ENCODE measurements at regions not wholly inside any gene's neighbourhood (a gene's known extent, or its start where the extent isn't known, plus 50 kb on each side); places are given as distances from the start of the nearest gene placed in this dataset.
"Not testable (repeated sequence)": the region's sequence is repeated elsewhere in the genome, so short reads cannot be mapped to it uniquely, and the experiment has no call there.

DNA sequence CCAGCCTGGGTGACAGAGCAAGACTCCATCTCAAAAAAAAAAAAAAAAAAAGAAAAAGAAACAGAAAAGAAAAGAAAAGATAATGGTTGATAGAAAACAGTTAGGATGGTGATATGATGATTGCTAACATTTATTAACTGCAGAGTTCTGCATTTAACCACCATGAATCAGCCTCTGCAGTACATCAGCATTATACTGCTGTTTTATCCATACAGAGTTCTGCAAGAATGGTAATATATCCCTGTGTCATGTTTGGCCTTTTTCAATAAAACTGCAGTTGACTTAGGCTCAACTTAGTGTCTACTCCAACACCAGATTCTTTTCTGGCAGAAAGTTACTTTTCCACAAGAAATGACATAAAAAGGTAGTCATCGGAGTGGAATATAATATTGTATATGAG, 62.6 kb downstream of the DUSP6 start:
- DNase-seq, result no peak

DNA sequence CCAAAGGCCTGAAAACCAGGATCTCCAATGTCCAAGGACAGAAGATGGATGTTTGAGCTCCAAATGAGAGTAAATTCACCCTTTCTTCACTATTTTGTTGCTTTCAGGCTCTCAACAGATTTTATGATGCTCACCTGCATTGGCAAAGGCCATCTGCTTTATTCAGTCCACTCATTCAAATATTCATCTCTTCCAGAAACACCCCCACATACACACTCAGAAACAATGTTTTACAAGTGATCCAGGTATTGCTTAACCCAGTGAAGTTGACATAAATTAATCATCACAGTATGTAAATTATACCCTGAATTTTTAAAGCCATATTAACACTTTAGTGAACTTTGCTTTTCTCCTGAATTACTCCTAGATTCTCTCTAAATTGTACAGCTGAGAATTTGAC, 63.3 kb downstream of the DUSP6 start:
- DNase-seq, result no peak

DNA sequence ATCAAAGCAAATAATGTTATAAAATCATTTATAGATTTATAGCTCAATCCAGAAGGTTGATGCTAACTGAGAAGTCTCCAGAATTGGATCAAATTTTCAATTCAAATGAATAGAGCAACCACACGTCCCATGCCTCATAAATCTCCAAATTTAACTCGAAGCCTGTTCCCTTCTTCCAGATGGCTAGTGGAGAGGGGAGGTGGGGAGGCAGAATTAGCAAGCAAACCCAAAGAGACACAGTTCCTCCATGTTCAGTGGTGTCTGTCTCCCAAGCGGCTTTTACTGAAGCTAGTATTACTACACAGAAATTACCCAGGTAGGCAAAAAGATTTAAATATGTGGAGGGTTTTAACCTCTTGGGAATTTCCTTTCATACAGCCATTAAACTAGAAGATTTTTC, 65.8 kb downstream of the DUSP6 start:
- DNase-seq, result no peak

- no peak for DNase-seq
Observed at GRCh38 chr12:89281539-89281867, 70.8 kb downstream of the DUSP6 start.

- DNase-seq, result no peak
Observed at GRCh38 chr12:89280833-89281538, 71.3 kb downstream of the DUSP6 start.

- DNase-seq, result no peak
Observed at GRCh38 chr12:89279499-89279898, 72.8 kb downstream of the DUSP6 start.

DNA sequence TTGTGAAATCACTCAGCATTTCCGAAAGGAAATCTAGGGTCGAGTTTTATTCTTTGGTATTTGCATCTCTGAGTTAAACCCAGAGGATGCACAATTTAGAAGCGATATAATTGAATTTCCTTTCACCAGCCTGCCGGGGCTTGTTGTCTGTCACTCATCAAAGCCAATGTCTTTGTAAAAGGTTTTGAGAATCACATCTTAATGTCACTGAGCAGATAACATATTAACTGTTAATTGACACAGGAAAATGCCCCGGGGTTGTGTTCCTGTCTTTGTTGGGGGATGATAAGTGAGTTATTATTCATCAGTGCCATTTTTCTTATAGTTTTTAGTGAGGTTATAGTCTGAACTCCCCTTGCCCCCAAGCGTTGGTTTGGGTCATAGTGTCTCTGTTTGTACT, 73.4 kb downstream of the DUSP6 start:
- DNase-seq, result no peak

DNA sequence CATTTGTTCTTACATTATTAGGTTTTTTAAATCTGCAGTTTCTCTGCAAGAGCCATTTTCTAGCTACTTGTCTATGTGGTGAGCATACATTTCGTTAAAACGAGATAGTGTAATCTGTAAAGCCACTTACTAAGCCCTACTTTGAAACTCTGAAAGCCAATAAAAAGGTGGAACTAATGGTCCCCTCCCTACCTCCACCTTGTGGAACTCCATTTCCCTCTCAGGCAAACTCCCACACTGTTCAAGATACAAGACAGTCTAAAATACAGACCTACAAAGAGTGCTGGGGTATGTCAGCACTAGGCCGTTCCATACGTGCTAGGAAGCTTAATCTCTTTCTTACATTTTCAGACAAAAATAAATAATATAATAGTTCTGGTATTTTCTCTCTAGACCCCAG, 74.1 kb downstream of the DUSP6 start:
- no peak for DNase-seq

DNA sequence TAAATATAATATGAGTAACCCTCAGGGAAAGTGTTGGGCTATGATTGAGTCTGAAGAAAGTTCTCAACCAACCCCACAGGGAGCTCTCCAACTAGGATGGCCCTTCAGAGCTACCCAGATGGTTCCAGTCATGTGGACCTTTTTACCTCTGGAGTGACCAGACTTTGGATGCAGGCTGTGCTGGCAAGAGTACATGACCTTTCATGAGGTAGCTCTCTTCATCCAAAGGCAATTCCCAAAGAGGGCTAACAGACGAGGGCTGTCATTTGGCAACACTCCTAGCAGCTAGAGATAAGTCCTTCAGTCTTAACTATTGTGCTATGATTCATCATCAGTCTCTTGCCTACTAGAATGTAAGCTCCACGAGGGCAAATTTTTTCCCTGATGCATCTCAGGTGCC, 75.4 kb downstream of the DUSP6 start:
- no peak for DNase-seq

DNA sequence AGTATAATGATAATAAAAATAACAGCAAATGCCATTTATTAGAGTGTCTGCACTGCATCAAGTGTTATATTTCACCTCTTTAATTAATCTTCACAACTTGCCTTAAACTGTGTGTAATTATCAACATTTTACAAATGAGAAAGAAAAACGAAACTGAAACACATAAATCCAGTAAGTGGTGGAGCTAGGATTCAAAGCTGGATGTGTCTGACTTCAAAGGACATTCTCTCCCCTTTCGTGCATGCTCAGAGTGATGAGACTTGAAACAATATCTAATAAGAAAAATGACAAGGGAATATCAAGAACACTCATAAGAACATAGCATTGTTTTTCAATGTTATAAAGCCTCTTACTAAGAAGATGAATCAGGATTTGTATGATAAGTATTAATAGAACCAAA, 78.8 kb downstream of the DUSP6 start:
- no peak for DNase-seq

- no peak for DNase-seq
Observed at GRCh38 chr12:89270548-89270947, 81.8 kb downstream of the DUSP6 start.

DNA sequence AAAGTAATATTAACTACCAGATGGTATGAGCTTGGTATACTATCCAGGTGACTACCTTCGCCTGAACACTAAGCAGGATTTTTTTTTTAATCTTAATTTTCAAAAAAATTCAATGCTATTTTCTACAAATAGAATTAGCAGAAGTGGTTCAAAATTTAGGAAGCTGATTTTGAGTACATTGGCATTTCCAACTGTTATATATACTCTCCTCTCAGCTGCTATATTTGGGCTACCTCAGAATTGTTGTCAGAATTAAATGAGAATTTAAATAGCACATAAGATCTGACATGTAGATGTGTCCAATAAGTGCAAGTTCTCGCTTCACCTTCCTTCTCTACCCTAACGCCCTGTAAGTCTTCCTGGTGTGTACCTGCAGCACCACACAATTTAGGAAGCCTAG, 83.1 kb downstream of the DUSP6 start:
- no peak for DNase-seq

- no peak for DNase-seq
Observed at GRCh38 chr12:89267404-89267803, 84.9 kb downstream of the DUSP6 start.

DNA sequence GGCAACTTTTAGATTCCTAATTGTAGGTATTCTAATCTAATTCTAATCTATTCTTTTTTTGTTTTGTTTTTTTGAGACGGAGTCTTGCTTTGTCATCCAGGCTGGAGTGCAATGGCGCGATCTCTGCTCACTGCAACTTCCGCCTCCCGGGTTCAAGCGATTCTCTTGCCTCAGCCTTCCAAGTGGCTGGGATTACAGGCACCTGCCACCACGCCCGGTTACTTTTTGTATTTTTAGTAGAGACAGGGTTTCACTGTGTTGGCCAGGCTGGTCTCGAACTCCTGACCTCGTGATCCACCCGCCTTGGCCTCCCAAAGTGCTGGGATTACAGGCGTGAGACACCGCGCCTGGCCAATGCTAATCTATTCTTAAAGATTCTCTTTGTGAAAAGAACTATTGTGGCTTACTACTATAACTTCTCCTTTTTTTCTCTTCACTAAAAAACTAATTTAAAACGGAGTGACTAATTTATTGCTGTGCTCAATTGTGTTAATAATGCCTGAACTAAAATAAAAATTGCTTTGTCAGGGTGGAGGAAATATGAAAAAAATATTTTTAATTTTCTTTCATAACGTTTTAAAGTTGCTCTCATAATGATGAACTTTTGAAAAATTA, 85.6 kb downstream of the DUSP6 start:
- DNase-seq, result not testable (repeated sequence)

DNA sequence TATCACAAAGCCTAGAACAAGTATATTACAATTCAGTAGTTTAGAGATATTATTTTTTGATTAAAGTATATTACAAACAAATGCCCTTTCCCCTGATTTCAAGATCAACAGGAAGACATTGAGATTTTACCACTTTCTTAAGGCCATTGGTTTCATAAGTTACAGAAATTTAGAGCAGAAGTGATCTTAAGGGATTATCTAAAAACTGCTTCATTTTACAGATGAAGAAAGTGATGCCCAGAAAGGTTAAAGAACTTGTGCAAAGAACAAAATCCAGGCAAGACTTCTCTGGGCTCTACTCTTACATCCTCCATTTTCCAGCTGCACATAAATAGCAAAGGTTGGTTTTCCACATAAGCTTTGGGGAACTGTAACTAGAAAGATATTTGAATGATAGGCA, 87.5 kb downstream of the DUSP6 start:
- DNase-seq, result no peak

DNA sequence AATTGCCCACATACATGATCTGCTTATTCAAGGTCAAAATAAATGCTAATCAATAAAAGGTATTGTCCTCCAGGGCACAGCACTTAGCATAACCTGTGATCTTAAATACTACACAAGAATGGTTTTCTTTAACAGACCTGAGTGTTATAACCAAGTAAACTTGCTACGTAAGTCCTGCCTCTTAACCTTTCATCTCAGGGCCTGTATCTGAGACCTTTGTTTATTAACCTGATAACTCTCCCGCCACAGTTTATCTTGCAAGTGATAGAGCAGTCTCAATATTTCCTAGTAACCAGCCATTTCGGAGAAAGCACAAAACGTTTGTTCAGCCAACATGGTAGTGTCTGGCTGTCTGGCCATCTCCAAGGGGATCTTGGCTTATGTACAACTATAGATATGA, 88.4 kb downstream of the DUSP6 start:
- no peak for DNase-seq

DNA sequence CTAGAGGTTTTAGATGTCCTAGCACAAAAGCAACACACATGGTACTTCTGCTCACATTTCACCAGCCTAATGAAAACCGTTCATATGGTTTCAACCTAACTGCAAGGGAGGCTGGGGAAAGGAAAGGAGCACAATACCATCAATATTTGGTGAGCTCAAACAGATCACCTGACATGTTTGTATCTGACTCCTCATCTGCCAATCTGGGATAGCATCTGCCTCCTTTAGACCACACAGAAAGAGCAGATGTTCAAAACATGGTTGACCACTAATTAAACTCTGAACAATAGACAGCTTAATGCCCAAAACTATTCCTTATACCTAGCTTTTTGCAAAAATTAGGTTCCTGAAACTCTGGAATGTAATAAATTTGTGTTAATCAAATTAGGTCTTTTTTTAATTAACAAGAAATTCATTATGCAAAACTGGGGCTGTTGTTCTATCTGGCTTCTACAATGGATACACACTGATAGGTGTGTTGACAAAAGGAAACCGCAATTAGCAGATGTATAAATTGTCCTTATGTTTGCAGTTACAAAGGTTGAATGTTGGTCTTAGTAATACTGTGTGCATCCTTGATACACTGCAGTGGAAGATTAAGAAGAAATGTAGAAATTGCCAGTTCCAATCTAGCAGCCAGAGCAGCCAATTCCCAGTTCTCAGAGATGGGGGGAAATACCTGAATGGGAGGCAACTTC, 89.3 kb downstream of the DUSP6 start:
- DNase-seq, result no peak

- DNase-seq, result no peak
Observed at GRCh38 chr12:89261982-89262381, 90.3 kb downstream of the DUSP6 start.

DNA sequence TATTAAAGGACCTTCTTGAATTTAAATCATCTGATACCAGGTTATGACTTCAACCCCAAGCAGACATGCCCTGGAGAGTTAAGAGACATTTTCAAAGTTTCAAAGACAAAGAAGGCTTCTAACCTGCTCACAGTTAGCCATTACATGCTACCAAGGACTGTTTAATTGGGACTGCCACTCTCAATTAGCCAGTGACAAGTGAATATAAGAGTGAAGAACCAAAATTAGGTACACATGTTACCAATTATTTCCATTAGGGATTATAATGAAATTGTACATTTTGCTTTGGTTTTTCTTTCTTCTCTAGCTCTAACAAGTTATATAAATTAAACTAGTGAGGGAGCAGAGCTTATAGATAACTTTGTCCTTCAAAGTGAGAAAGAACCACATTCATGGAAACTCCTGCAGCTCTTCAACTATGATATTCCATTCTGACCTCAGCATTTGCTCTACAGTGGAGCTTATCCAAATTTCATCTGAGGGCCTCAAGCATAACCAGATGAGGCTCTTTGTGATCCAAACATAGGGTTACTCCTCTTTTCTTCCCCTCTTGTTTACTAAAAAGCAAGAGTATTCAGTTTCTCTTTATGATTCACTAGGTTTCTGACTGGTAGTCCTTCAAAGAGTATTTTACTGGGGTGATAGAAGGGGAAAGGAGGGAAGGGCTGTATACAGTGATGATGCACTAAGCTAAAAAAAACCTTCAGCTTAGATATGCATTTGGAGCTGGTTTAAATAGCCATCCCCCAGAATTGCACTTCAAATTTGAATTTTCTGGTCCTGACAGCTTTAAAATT, 91.3 kb downstream of the DUSP6 start:
- DNase-seq, result no peak

GRCh38 chr12:89259821-89260220, 92.5 kb downstream of the DUSP6 start:
- no peak for DNase-seq

DNA sequence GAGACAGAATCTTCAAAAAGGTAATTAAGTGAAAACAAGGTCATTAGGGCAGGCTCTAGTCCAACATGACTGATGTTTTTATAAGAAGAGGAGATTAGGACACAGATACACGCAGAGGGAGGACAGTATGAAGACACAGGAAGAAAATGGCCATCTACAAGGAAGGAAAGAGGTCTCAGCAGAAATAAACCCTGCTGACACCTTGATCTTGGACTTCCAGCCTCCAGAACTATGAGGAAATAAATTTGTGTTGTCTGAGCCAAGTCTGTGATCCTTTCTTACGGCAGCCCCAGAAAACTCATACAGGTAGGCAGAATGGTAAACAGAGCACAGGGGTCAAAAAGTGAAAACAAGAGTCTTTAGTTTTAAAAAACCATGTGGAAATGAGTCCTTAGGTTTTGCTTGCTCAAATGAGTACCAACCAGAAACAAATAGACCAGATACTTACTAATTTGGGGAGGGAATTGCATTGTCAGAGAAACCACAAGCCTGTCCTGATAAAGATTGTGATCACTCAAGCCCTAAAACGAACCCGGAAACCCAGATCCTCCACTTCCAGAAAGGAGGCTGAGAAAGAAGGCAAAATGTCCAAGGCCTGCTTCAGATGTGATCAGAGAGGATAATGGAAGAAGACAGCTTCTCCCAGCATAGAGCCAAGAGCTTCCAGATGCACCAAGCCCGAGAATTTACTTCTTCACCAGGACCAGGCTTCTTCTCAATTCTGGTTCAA, 93.9 kb downstream of the DUSP6 start:
- no peak for DNase-seq

DNA sequence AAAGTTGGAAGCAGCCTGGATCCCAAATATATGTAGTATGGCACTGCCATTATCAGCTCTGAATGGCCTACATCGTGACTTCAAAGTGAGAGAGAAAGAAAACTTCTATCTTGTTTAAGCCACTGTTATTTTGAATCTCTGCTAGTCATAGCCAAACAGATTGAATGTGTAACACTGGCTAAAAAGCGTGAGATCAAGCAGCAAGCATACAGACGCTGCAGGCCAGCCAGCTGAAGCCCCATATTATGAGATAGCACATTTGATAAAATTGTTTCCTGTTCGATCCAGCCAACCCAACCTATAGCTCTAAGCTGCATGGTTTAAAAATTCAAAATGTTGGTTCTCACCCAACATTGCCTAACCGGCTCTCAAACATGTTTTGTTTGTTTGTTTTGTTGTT, 95.0 kb downstream of the DUSP6 start:
- DNase-seq, result no peak

GRCh38 chr12:89256060-89256459, 96.2 kb downstream of the DUSP6 start:
- DNase-seq, result no peak

Data from fibroblast of skin of scalp (primary cell).